GM19238 (cell line): ENCODE measurements at regions not wholly inside any gene's neighbourhood (a gene's known extent, or its start where the extent isn't known, plus 50 kb on each side); places are given as distances from the start of the nearest gene placed in this dataset.
"Not testable (repeated sequence)": the region's sequence is repeated elsewhere in the genome, so short reads cannot be mapped to it uniquely, and the experiment has no call there.

Experiments
- DNase-seq: peaks from one replicate; pipeline ENCODE4 v3.0.0; 2011; ENCODE audit warnings: low spot score; ENCODE audit not compliant: insufficient read length

- DNase-seq: no peak
These were observed 84.4 kb upstream of the NANOS1 start for GRCh38 chr10:118944959-118945633.

- no peak for DNase-seq
These were observed 80.7 kb upstream of the NANOS1 start for GRCh38 chr10:118948786-118949185.

GRCh38 chr10:118950190-118950680 lies 79.3 kb upstream of the NANOS1 start:
- no peak for DNase-seq

- DNase-seq: no peak
These were observed 78.4 kb upstream of the NANOS1 start for GRCh38 chr10:118950997-118951637.

- no peak for DNase-seq
These were observed 76.8 kb upstream of the NANOS1 start for GRCh38 chr10:118952493-118953295.

- no peak for DNase-seq
These were observed 75.7 kb upstream of the NANOS1 start for GRCh38 chr10:118953598-118954393.

GRCh38 chr10:118955531-118955930 lies 74.0 kb upstream of the NANOS1 start:
- DNase-seq: no peak

GRCh38 chr10:118955951-118956801 lies 73.3 kb upstream of the NANOS1 start:
- no peak for DNase-seq

GRCh38 chr10:118956802-118957442 lies 72.6 kb upstream of the NANOS1 start:
- no peak for DNase-seq

GRCh38 chr10:118957443-118957825 lies 72.1 kb upstream of the NANOS1 start:
- no peak for DNase-seq

GRCh38 chr10:118957966-118958365 lies 71.5 kb upstream of the NANOS1 start:
- no peak for DNase-seq

GRCh38 chr10:118958559-118958958 lies 71.0 kb upstream of the NANOS1 start:
- DNase-seq: no peak

GRCh38 chr10:118958984-118959925 lies 70.3 kb upstream of the NANOS1 start:
- DNase-seq: no peak

- no peak for DNase-seq
These were observed 69.1 kb upstream of the NANOS1 start for GRCh38 chr10:118960157-118961090.

- DNase-seq: no peak
These were observed 68.1 kb upstream of the NANOS1 start for GRCh38 chr10:118961436-118961835.

- DNase-seq: not testable (repeated sequence)
These were observed 67.1 kb upstream of the NANOS1 start for GRCh38 chr10:118962331-118962868.

GRCh38 chr10:118963341-118963740 lies 66.2 kb upstream of the NANOS1 start:
- DNase-seq: no peak
